CD14-positive monocyte (primary cell): ENCODE measurements at regions not wholly inside any gene's neighbourhood (a gene's known extent, or its start where the extent isn't known, plus 50 kb on each side); places are given as distances from the start of the nearest gene placed in this dataset.

ENCODE experiments used
- DNase-seq, 3 donors: peaks; one replicate each; pipeline ENCODE4 v3.0.0-alpha.2; 2011 to 2022
- H2AFZ ChIP-seq: 2 replicates; pipeline ENCODE4 v1.6.0; 2012; ENCODE audit warnings: mild to moderate bottlenecking, low read depth, low read length, inconsistent platforms; ENCODE audit not compliant: insufficient read depth, poor library complexity, severe bottlenecking
- H3K27ac ChIP-seq, 2 donors: 1 replicate in 1 of 2; 2 replicates in 1 of 2; pipeline ENCODE4 v1.5.1; 2012 to 2013; ENCODE audit warnings: low read length in 2 of 2, control low read depth in 1 of 2, inconsistent platforms in 1 of 2, low read depth in 1 of 2, mild to moderate bottlenecking in 1 of 2
- H3K27me3 ChIP-seq, 2 donors: one replicate each; pipeline versions ENCODE4 v1.6.0 to v1.6.1; 2011 to 2013; ENCODE audit warnings: low read length in 2 of 2; ENCODE audit not compliant: control insufficient read depth in 2 of 2, insufficient read depth in 2 of 2
- H3K36me3 ChIP-seq, 2 donors: replicated peaks in 1 of 2; 1 replicate in 1 of 2; 2 replicates in 1 of 2; pipeline versions ENCODE4 v1.5.1 to v1.6.1; 2012 to 2013; ENCODE audit warnings: low read length in 2 of 2, control low read depth in 1 of 2, inconsistent platforms in 1 of 2, mild to moderate bottlenecking in 1 of 2; ENCODE audit not compliant: insufficient read depth in 2 of 2, control insufficient read depth in 1 of 2
- H3K4me1 ChIP-seq, 2 donors: 1 replicate in 1 of 2; 2 replicates in 1 of 2; pipeline versions ENCODE4 v1.5.1 to v1.6.1; 2012 to 2013; ENCODE audit warnings: low read length in 2 of 2, control low read depth in 1 of 2, inconsistent platforms in 1 of 2, mild to moderate bottlenecking in 1 of 2, moderate library complexity in 1 of 2; ENCODE audit not compliant: insufficient read depth in 2 of 2, control insufficient read depth in 1 of 2
- H3K4me2 ChIP-seq: replicated peaks from 2 replicates; pipeline ENCODE3; 2012; ENCODE audit warnings: low read length, moderate library complexity, mild to moderate bottlenecking; ENCODE audit not compliant: poor library complexity, severe bottlenecking; ENCODE audit errors: extremely low read depth
- H3K4me3 ChIP-seq, 3 experiments: fragments of 200-600 bp in 1 of 3; sonication (generic) in 1 of 3; replicated peaks in 1 of 3; 1 replicate in 2 of 3; 2 replicates in 1 of 3; pipeline ENCODE4 v1.5.1; 2011 to 2013; ENCODE audit warnings: low read length in 3 of 3, mild to moderate bottlenecking in 3 of 3, control low read depth in 2 of 3, low read depth in 2 of 3, inconsistent platforms in 1 of 3, moderate library complexity in 1 of 3
- H3K79me2 ChIP-seq: 2 replicates; pipeline ENCODE4 v1.6.0; 2012; ENCODE audit warnings: mild to moderate bottlenecking, control low read depth, inconsistent platforms, low read length, moderate library complexity; ENCODE audit not compliant: insufficient read depth
- H3K9ac ChIP-seq: 2 replicates; pipeline ENCODE4 v1.6.0; 2017; ENCODE audit warnings: low read length, mild to moderate bottlenecking; ENCODE audit not compliant: insufficient read depth, poor library complexity, severe bottlenecking
- H3K9me3 ChIP-seq, 2 donors: replicated peaks in 1 of 2; 1 replicate in 1 of 2; 2 replicates in 1 of 2; pipeline versions ENCODE4 v1.5.1 to v1.6.1; 2012 to 2013; ENCODE audit warnings: low read length in 2 of 2, control low read depth in 1 of 2; ENCODE audit not compliant: control insufficient read depth in 1 of 2, insufficient read depth in 1 of 2
- H4K20me1 ChIP-seq: 2 replicates; pipeline ENCODE4 v1.6.0; 2012; ENCODE audit warnings: mild to moderate bottlenecking, low read length, control low read depth, moderate library complexity; ENCODE audit not compliant: insufficient read depth
- H3K27ac Mint-ChIP-seq, 7 donors: one replicate each; pipeline ENCODE4 v1.8.0; 2020; ENCODE audit warnings: mild to moderate bottlenecking in 7 of 7, mixed read lengths in 7 of 7, moderate library complexity in 6 of 7, inconsistent platforms in 2 of 7
- H3K27me3 Mint-ChIP-seq, 3 donors: one replicate each; pipeline ENCODE4 v1.8.0; 2021 to 2022; ENCODE audit warnings: low read depth in 3 of 3, mild to moderate bottlenecking in 3 of 3, mixed read lengths in 3 of 3, moderate library complexity in 3 of 3, inconsistent platforms in 1 of 3
- H3K36me3 Mint-ChIP-seq, 2 donors: one replicate each; pipeline ENCODE4 v1.8.0; 2020; ENCODE audit warnings: mixed read lengths in 2 of 2, inconsistent platforms in 1 of 2, mild to moderate bottlenecking in 1 of 2
- H3K4me1 Mint-ChIP-seq: one replicate; pipeline ENCODE4 v1.8.0; 2020; ENCODE audit warnings: mild to moderate bottlenecking, mixed read lengths
- H3K4me3 Mint-ChIP-seq, 2 donors: one replicate each; pipeline ENCODE4 v1.8.0; 2020; ENCODE audit warnings: mild to moderate bottlenecking in 2 of 2, mixed read lengths in 2 of 2, moderate library complexity in 1 of 2
- H3K9me3 Mint-ChIP-seq, 7 donors: one replicate each; pipeline ENCODE4 v1.8.0; 2020 to 2022; ENCODE audit warnings: mixed read lengths in 7 of 7, mild to moderate bottlenecking in 6 of 7, moderate library complexity in 6 of 7, inconsistent platforms in 2 of 7
- WGBS: methylation state at CpG from one replicate; pipeline ENCODE4 v1.1.5; 2013; ENCODE audit warnings: missing lambda C conversion rate; ENCODE audit not compliant: insufficient coverage; 5-methylcytosine and 5-hydroxymethylcytosine counted together
- intact Hi-C, 2 donors: fragments of 100-400 bp; cut with micrococcal nuclease; formaldehyde crosslinking; loops; one replicate each; pipeline versions ENCODE4 v1.15.0 to v1.15.1; 2023
- TF ChIP-seq, protein P1 (sequence below): fragments of 200-600 bp; IDR thresholded peaks from one replicate; pipeline ENCODE4 v1.8.0; 2022; ENCODE audit warnings: antibody characterized with exemption, mild to moderate bottlenecking

DNA sequence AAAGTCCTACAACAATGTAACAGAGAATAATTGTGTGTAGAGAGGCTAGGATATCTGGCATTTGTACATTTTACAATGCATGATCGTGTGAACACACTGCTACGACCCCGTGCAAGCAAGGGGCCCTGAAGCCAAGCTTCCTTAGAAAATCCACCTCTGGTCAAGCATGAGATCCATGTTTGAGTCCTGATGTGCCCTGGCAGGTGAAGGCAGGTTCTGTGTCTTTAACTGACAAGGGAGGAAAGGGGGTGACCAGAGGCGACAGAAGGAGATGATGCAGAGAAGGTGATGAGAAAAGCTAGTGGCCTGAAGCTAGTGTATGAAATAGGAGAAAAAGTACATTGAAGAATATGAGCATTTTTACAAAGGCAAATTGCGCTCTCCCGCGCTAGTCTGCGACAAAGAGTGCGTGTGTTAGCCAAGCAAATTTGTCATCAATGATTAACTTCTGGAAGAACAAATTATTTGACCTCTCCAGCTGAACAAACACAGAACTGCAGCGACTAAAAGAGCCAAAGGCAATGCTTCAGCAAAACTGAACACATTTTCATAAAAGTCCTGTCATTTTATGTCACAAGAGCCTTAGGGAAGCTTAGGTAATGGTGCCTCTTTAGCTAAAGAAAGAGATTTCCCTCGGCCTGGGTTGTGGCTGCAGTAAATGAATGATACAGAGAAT lies 101.7 kb upstream of the DAPK1 start:
- Mint-ChIP-seq H3K4me1 (no peaks in the 10 kb centered on the region), H3K27me3 (peaks cover 2 to 5% (median 5%) of the 10 kb centered on the region in 3 donors), H3K4me3 (no peak overlapping the region), H3K9me3 (peaks cover 0 to 8% (median 5%) of the 10 kb centered on the region in 7 donors), H3K27ac (peak overlapping the region in 1 of 7 donors; percentile 47), H3K36me3 (no peaks in the 10 kb centered on the region)
- TF ChIP-seq, protein P1, sequence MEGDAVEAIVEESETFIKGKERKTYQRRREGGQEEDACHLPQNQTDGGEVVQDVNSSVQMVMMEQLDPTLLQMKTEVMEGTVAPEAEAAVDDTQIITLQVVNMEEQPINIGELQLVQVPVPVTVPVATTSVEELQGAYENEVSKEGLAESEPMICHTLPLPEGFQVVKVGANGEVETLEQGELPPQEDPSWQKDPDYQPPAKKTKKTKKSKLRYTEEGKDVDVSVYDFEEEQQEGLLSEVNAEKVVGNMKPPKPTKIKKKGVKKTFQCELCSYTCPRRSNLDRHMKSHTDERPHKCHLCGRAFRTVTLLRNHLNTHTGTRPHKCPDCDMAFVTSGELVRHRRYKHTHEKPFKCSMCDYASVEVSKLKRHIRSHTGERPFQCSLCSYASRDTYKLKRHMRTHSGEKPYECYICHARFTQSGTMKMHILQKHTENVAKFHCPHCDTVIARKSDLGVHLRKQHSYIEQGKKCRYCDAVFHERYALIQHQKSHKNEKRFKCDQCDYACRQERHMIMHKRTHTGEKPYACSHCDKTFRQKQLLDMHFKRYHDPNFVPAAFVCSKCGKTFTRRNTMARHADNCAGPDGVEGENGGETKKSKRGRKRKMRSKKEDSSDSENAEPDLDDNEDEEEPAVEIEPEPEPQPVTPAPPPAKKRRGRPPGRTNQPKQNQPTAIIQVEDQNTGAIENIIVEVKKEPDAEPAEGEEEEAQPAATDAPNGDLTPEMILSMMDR = no peak
- Histone ChIP-seq H3K4me3 (no peak overlapping the region), H3K9ac (no peak overlapping the region), H3K79me2 (no peaks in the 10 kb centered on the region), H4K20me1 (no peaks in the 10 kb centered on the region), H3K36me3 (no peaks in the 10 kb centered on the region), H3K27me3 (no peaks in the 10 kb centered on the region), H3K4me1 (no peaks in the 10 kb centered on the region), H3K27ac (no peak overlapping the region), H2AFZ (no peak overlapping the region), H3K4me2 (no peak overlapping the region), H3K9me3 (no peaks in the 10 kb centered on the region)
- DNase-seq = no peak
- 96% methylated on average over 11 of the region's 11 CpGs for WGBS
- intact Hi-C loops = no loop called here

DNA sequence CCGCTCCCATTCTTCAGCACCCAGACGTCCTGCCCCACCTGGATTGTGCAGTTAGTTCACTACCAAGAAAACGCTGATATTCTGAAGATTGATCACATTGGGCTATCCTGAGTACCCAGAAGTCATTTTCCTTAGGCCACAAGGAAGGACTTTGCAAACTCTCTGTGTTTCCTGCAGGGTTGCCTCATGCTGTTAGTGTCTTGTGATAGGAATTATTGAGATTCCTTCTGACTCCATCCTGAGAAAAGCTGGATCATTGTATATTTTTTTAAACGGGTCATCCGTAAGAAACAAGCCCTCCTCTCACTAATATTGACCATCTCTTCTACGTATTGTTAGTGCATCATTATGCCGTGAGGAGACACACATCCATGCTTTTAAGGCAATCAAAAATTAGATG lies 96.0 kb upstream of the DAPK1 start:
- intact Hi-C loops = loop anchor here in 1 of 2 donors (10.0 kb wide), 3 partner anchors 153 to 393 kb away; no protein-coding TSS in a partner anchor
- H3K9ac ChIP-seq = no peak overlapping the region
- TF ChIP-seq, protein P1 = no peak
- H3K4me1 ChIP-seq = peaks cover 25 to 30% of the 10 kb centered on the region in 2 donors
- no peak overlapping the region for H3K27ac Mint-ChIP-seq
- no peak overlapping the region for H2AFZ ChIP-seq
- H3K9me3 Mint-ChIP-seq = peaks cover 0 to 7% (median 4%) of the 10 kb centered on the region in 7 donors
- no peak overlapping the region for H3K4me3 ChIP-seq
- H3K27me3 Mint-ChIP-seq = peaks cover under 1 to 4% (median 2%) of the 10 kb centered on the region in 3 donors
- WGBS = 93% methylated on average over 3 of the region's 7 CpGs
- H4K20me1 ChIP-seq = no peaks in the 10 kb centered on the region
- no peak overlapping the region for H3K4me2 ChIP-seq
- no peak overlapping the region for H3K4me3 Mint-ChIP-seq
- H3K36me3 Mint-ChIP-seq = no peaks in the 10 kb centered on the region
- no peak for DNase-seq
- peaks cover 0 to 4% of the 10 kb centered on the region in 2 donors for H3K9me3 ChIP-seq
- no peaks in the 10 kb centered on the region for H3K36me3 ChIP-seq
- H3K4me1 Mint-ChIP-seq = peaks cover 29% of the 10 kb centered on the region
- H3K27ac ChIP-seq = no peak overlapping the region
- no peaks in the 10 kb centered on the region for H3K79me2 ChIP-seq
- no peaks in the 10 kb centered on the region for H3K27me3 ChIP-seq
